Pons (tissue), 1 donor: ENCODE measurements at regions not wholly inside any gene's neighbourhood (a gene's known extent, or its start where the extent isn't known, plus 50 kb on each side); places are given as distances from the start of the nearest gene placed in this dataset.

Source experiments
- DNase-seq: peaks from one replicate; pipeline ENCODE4 v3.0.0-alpha.2; 2016; ENCODE audit warnings: low spot score

DNA sequence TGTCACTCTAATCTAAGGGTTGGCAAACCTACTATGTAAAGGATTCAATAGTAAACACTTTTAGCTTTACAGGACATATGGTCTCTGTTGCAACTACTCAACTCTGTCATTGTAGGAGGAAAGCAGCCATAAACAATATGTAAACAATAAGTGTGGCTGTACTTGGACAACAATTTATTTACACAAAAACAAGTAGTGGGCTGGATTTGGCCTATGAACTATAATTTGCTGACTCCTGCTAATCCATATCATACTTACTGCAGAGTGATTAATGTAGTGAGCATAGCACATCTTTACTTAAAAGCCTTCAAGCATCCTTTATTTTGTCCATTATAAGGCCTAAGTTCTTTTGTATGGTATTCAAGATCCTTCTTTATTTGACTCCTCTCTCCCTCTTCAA, 441.9 kb downstream of the ZIC1 start:
- no peak for DNase-seq

DNA sequence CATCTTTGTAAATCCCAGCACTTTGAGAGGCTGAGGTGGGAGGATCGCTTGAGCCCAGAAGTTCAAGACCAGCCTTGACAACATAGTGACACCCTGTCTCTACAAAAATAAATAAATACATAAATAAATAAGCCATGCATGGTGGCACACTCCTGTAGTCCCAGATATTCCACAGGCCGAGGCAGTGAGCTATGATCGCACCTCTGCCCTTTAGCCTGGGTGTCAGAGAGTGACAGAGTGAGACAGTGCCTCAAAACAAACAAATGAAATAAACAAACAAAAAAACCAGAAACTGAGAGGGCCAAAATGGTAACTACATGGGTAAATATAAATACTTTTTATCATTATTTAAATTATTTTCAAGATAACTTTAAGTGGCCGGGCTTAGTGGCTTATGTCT, 445.4 kb downstream of the ZIC1 start:
- DNase-seq, result no peak

DNA sequence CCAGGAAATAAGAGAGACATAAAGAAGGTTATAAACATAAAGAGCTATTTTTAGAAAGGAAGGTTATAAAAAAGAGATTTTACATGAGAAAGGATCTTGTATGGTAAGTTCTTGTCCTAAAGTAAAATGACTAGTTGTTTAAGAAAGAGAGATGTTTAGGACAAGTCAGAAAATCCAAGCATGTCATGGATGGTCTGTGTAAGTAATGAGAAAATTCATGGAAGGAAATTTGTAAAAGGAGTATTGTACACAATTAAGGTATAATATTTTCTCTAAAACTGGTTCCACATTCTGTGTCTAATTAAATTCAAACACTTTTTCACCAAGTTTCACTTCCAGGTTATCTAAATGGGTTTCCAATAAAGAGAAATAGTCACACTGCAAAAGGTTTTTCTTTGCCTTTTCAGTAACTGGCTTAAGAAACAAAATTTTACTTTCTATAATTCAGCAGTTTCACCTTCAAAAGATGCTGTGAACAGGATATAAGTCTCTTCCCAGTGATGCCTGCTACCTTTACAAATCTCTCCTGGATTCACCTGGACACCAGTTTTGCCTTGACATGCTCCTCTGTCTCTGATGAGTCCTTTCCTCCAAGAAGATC, 455.7 kb downstream of the ZIC1 start:
- no peak for DNase-seq

DNA sequence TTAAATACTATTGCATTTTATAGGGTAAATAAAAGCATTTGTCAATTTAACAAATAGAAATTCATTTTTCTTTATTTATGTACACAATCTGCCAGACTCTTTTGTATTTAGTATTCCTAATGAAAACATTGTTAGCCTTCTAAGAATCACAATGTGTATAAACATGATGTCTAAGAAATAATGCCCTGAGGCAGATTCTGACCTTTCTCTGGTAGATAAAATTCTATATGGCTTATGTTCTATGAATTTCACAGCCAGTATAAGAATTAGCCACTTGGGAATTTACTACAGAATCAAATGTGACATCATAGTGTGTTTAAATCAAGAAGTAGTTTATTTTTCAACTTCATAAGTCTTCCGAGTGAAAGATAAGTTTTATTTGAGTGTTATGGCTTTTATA, 457.4 kb downstream of the ZIC1 start:
- no peak for DNase-seq

DNA sequence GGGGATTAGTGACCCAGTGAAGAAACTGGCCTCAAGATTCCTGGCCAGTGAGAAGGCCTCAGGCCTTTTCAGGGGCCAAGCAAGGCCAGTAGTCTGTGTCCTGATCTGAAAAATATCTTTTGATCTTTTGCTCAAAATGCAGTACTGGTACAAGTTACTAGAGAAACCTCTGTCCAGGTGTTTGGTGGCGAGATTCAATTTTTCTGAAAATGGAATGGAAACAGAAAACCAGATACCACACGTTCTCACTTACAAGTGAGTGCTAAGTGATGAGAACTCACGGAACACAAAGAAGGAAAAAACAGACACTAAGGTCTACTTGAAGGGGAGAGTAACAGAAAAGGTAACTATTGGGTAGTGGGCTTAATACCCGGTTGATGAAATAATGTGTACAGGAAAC, 463.4 kb downstream of the ZIC1 start:
- no peak for DNase-seq

DNA sequence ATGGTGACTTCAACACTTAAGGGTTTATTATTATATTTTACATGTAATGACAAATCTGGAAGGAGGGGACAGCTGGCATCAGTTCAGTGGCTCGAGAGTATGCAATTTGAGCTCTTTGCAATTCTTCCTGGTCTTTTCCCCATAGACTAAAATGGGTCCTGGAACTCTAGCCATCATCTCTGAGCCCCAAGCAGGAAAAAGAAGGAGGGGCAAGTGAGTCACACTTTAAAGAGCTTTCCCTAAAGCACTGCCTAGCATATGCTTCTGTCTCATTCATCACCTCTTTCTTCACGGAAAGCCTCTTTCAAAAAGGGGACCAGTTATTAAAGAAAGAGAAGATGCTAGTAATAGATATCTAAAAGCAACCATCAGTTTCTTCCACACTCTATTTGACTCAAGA, 466.3 kb downstream of the ZIC1 start:
- no peak for DNase-seq

DNA sequence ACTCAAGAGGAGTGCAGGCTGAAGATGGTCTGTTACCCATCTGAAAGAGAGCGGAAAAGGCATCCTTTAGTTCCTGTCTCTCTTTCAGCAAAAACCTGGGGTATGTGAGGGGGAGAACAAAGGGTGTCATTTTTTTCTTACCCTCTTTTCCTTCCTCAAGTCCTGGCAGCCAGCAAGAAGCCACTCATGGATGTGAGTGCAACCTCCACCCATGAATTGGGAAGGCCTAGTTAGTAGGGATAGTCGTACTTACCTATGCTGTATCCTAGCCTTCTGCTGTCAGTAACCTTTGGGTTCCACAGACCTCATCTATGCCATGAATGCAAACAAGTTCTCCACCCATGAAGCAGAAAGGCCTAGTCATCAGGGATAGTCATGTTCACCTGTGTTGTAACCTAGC, 472.8 kb downstream of the ZIC1 start:
- DNase-seq, result no peak

DNA sequence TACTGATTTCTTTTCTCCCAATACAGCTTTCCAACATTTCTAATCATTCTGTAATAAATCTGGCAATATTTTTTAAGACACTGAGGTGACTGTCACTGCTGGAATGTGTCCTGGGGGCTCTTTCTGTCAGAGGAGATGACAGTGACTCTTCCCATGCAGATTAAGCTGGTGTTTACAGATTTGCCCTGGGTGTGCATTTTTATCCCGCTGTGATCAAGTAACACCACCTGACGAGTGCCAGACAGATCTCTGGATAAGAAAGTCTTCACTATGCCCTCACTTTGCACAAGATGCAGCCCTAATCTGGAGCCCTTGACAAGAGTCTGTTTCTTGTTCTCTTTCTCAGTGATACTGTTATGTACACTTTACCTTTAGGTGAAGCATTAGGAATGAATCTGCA, 477.7 kb downstream of the ZIC1 start:
- no peak for DNase-seq

DNA sequence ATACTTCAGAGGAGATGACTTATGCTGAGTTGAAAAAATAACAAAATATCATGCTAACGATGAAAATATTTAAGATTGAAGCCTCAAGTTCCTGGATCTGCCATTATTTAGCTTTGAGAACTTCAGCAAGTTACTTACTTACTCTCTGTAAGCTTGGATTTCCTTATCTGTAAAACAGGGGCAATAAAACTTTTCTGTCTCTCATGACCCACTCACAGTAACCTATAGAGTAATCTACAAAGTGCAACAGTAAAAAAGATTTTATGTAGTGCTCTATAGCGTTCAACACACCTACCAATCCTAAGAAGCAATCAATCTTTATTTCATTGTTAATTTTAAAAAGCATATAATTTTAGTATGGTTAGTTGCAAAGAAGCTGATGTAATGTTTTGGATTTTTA, 478.6 kb downstream of the ZIC1 start:
- DNase-seq, result no peak

DNA sequence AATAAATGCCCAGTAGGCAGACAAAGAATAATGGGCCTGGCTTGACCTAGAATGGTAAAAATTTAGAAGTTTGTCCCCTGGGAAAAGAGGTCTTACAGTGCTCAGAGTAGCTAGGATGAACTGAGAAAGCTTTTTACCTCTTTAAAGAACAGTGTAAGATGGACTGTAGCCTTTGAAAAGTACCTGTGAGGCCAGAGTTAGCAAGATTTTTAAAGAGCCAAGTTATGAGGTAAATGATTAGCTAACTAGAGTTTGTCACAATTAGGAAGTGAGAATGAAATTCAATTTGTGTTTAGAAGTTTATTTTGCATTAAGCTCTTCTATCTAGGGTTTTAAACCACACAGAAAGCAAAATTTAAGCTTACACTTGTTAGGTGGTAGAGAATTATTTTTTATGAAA, 480.9 kb downstream of the ZIC1 start:
- DNase-seq, result no peak

DNA sequence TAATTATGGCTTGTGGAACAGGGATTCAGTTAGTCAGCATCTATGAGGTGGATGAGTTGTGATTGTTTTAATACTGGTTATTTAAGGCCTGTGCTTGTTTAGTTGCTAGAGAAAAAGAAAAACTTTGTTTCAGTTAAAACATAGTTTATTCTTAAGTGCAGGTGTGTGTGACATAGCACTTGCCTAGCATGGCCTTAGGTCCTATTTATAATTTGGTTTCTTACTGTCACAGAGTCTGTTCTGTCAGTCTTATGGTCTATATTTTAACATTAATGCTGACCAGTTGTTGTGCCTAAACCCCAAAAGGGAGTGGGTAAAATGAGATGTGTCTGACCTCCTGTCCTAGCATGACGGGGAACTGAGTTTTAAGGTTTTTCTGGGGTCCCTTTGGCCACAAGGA, 486.3 kb downstream of the ZIC1 start:
- no peak for DNase-seq

DNA sequence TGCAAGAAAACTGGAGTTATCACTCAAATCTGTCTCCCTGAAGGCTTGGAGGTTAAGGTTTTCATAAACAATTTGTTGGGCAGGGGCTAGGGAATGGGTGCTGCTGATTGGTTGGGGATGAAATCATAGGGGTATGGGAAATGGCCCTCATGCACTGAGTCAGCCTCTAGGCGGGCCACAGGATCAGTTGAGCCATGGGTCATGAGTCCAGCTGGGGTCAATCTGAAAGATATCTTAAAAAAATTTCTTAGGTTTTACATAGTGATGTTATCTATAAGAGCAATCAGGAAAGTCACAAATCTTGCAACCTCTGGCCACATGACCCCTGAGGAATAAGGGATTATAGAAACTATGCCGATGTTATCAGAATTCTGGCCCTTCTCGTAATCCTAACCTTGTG, 491.7 kb downstream of the ZIC1 start:
- no peak for DNase-seq

DNA sequence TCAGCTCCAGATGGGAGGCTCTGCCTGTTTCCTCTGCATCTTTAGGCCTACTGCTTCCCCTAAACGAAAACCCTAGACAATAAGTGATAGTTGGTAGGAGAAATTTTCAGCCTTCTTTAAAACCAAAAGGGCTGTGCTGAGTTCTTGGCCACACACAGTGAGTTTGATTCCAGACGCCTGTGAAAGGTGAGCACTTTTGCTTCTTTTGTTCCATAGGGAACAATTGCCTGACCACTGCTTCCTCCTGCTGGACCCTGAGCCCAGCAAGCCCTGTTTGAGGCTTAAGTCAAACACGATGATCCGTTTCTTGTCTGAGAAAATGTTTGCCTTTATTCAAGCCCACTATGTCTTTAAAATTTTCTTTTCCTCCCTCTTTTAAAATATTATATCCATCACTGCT, 493.9 kb downstream of the ZIC1 start:
- DNase-seq, result no peak

DNA sequence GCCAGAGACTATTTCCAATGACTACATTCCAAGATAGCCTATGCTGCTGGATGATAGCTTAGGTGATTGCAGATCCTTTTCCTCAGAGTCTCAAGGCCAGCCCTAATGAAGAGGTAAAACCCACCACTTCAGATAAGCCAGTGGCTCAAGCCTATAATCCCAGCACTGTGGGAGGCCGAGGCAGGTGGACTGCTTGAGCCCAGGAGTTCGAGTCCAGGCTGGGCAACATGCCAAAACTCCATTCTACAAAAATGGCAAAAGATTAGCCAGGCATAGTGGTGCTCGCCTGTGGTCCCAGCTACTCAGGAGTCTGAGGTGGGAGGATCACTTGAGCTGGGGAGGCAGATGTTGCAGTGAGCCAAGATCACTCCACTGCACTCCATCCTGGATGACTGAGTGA, 495.3 kb downstream of the ZIC1 start:
- no peak for DNase-seq

DNA sequence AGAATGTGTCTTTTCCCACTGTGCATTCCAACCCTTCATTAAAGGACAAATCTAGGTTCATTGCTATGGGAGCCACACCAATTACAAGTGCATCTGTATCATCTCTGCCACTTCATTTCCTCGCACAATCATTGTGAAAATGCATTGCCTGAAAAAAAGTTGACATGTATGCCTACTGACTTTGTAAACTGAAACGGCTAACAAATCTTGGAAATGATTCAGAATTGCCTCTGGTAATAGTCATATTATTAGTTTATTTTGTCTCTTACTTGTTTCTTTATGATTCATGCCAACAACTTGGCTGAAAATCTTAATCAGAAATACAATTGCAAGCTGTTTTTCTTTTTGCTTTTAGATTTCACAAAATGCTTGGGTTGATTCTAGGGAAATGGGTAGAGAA, 497.1 kb downstream of the ZIC1 start:
- DNase-seq, result no peak

DNA sequence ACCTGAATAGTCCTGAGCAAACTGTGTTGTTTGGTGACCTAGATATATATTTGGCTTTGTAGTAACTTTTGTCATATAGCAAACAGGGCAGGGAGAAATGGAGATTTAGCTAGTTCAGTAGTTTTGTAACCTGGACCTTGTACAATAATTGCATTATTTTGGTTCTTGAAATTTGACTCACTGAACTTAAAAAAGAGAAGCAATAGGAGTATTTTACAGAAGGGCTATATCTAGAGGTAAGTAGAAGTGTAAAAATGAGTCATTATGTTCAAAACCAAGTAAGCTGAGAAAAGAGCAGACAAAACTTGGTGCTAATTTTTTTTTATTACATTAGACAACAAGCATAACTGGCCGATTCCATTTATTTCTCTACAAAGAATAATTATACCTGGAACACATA, 505.4 kb downstream of the ZIC1 start:
- no peak for DNase-seq

DNA sequence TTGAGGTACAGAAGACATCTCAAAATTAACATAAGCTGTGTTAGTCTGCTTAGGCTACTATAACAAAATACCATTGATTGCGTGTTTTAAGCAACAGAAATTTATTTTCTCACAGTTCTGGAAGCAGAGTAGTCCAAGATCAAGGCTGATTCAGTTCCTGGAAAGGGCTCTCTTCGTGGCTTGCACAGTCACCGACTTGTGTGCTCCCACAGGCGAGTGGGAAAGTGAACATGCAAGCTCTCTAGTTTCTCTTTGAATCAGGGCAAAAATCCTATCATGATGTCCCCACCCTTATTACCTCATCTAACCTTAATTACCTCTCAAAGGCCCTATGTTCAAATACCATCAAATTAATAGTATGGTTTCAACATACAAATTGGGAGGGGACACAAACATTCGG, 505.9 kb downstream of the ZIC1 start:
- DNase-seq, result no peak

DNA sequence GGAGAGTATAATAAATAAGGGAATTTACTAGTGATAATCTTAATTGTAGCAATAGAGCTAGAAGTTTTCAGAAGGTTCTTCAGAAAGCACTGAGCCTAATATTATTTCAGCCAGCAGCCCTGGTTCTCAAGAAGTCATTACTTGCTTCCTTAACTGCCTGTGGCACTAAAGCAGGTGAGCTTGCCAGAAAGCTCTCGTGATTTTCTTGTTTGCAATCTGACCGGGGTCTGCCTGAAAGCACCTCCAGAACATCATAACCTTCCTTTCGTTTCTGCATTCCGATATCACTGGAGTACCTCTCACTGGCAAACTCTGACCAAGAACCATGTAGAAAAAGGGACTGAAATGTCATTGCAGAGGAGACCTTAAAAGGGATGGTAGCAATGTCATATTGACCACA, 510.3 kb downstream of the ZIC1 start:
- no peak for DNase-seq

DNA sequence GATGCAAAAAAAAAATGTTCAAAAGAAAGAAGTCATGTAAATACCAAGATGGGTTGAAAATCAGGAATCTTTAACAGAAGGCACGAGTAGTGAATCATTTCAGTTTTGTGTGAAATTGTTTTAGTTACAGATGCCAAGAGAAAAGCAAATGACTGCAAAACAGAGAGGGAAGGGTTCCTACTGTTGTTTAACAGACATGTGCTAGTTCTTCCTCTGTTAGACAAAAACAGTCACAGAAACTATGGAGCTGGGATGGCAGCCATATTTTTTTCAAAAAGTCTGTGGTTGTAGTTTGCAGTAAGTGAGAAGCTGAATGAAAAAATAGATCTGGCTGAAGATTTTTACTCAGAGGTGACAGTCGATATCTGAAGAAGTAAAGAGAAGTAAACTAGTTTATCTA, 511.9 kb downstream of the ZIC1 start:
- no peak for DNase-seq

DNA sequence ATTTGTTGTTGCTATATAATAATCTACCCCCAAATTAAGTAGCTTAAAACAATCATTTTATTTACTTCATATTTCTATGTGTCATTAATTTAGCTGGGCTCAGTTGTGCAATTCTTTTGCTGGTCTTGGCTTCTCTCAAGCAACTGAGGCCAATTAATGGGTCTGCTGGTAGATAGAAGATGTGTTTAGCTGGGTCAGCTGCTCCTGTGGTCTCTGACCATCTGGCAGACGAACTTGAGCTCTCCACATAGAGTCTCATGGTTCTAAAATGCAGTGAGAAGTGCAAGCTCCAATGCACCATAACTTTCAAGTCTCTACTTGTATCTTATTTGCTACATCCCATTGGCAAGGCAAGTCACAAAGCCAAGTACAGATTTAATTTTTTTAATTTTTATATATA, 515.6 kb downstream of the ZIC1 start:
- no peak for DNase-seq

DNA sequence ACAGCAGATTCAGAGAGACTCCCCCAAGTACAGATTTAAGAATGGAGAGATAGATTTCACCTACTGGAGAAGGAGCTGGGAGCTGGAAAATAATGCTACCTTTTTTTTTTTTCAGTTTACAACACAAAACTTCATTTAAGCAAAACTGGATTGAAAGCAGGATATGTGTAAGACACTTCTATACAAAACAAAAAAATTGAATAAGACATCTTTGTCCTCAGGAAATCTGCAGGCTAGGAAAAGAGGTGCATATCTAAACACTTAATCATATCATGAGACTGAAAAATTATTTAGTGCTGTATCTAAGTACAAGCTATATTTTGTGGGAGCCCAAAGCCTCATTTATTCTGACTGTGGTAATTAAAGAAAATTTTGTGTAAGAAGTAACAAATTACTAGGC, 516.1 kb downstream of the ZIC1 start:
- no peak for DNase-seq

DNA sequence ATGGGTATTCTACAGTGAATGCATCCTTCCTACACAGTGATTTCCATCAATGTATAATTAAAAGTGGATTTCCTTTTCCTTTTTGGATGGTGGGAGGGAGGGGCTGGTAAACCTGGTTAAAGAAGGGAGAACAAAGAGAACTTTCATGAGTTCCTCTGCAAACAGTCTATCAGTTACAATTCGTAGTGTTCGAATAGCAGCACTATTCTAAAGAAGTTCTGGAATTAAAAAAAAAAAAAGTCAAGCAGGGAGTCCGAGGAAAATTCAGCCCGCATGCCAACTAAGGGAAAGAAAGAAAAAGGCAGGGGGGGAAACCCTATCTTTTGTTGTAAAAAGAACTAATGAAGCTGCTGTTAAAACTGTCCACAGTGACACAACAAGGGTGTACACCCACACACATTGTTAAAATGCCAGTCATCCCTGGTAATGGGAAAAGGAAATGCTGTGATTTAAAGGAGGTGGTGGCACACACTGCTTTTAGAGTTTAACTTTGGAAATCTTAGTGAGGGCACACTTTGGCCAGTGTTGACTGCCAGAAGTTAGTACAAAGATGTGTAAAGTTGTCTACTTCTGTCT, 521.2 kb downstream of the ZIC1 start:
- DNase-seq, result no peak

DNA sequence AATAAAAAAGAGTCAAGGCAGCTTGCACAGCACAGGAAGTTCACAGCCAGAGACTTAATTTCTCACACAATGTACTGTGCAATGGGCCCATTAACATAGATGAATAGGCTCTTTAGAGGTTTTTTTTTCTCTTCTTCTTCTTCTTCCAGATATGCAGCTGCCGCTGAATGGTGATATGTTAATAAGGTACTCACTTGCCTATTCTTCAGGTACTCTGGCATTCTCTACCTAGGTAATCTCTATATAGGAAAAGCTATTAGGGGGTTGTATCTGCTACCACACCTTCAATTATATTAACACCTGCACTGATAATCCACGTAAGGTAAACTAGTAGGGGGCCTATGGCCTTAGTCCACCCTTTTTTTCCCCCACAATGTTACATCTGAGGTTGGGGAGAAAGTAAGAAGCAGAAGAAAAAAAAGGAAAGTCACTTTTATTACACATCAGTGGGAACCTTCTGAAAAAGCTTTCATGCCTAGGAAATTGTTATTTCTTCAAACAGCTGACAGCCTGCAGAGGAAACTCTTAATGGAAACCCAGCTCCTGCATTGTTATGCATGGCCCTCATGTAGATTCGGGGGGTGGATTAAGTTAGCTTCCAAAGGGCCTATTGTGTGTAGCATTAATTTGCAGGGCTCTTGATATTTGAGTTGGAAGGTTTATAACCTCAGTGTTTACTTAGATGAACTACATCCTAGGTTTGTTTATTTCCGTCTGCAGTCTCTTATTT, 525.5 kb downstream of the ZIC1 start:
- DNase-seq, result no peak

DNA sequence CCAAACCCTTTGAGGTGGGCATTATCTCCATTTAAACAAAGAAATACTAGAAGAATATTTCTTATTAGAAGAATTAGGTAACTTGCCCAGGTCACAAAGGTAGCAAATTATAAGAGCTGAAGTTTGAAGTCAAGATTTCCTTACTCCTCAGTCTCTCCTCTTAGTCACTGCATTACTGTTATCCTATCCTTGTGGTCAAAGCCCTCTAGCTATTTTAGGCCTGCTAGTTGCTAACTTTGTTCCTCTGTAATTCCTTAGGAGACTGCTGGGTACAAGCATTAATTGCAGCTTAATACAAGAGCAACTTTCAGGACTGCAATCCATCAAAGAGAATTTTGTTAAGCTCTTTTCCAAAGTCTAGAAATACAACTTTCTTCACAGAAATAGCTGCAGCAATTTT, 528.2 kb downstream of the ZIC1 start:
- no peak for DNase-seq
